ENCODE measurements at regions not wholly inside any gene's neighbourhood (a gene's known extent, or its start where the extent isn't known, plus 50 kb on each side); places are given as distances from the start of the nearest gene placed in this dataset.
"Not testable (repeated sequence)": the region's sequence is repeated elsewhere in the genome, so short reads cannot be mapped to it uniquely, and the experiment has no call there.

- no peak for DNase-seq
Observed at GRCh38 chr7:91717681-91718470, 162.6 kb downstream of the MTERF1 start.

- no peak for DNase-seq
Observed at GRCh38 chr7:91719008-91719407, 161.5 kb downstream of the MTERF1 start.

DNA sequence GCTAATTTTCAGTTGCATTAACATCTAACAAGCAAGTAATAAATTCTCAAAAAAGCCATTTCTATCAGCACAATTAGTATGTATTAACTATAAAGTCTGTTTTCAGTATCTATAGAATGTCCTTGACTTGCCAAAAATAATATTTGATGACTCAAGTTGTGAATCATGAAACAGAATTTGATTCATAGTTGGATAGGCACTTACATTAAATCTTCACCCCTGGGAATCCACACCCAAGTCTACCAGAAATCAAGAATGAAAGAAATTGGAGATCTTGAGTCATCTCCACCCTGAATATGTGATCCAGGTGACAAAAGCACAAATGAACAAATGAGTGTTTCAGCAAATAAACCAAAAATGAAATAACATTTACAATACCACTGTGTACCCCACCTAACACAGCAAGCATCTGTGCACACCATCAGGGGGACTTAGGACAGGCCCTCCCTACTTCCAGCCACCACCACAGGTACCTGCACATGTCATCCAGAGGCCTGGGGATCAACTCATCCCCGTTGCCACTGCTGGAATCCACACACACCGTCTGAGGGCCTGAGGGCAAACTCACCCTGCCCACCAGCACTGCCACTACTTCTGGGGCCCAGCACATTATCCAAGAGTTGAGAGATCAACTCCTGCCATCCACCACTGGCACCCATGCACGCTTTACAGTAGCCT is 160.1 kb downstream of the MTERF1 start:
- DNase-seq, result no peak

DNA sequence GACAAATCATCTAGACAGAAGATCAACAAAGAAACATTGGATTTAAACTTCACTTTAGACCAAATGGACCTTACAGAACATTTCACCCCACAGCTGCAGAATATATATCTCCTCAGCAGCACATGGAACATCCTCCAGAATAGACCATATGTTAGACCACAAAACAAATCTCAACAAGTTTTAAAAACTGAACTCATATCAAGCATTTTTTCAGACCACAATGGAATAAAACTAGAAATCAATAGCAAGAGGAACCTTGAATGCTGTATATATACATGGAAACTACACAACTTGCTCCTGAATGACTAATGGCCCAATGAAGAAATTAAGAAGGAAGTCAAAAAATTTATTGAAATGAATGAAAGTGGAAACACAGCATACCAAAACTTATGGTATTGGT is 157.7 kb downstream of the MTERF1 start:
- DNase-seq, result no peak

GRCh38 chr7:91729046-91729445 is 151.5 kb downstream of the MTERF1 start:
- DNase-seq, result not testable (repeated sequence)

DNA sequence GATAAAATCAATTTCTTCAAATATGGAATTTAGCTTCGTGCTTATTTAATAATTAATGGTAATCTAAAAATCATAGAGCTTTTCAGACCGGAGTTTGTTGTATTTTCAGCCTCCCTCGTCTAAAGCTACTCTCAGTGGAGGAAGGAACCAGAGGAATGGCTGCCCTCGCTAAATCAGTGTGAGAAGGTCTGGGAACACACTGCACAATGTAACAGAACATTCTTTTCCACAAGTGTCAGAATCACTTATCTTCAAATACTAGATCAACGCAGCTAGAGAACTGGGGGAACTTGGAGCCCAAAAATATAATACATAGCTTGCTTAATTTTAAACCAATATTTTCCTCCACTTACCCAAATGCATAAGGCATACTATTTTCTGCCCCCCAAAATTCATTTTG is 148.5 kb downstream of the MTERF1 start:
- no peak for DNase-seq

GRCh38 chr7:91749418-91749817 is 131.1 kb downstream of the MTERF1 start:
- no peak for DNase-seq

GRCh38 chr7:91750091-91750490 is 130.4 kb downstream of the MTERF1 start:
- no peak for DNase-seq

GRCh38 chr7:91752102-91752501 is 128.4 kb downstream of the MTERF1 start:
- DNase-seq, result no peak

DNA sequence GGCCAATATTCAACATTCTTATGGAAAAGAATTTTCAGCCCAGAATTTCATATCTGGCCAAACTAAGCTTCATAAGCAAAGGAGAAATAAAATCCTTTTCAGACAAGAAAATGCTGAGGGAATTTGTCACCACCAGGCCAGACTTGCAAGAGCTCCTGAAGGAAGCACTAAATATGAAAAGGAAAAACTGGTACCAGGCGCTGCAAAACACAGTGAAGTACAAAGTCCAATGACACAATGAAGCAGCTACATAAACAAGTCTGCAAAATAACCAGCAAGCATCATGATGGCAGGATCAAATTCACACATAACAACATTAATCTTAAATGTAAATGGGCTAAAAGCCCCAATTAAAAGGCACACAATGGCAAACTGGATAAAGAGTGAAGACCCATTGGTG is 126.2 kb downstream of the MTERF1 start:
- DNase-seq, result not testable (repeated sequence)

- DNase-seq, result peak; percentile 10 to 21
Observed at GRCh38 chr7:91755121-91755520, 125.4 kb downstream of the MTERF1 start.

- no peak for DNase-seq
Observed at GRCh38 chr7:91759205-91759863, 121.2 kb downstream of the MTERF1 start.

- DNase-seq, result no peak
Observed at GRCh38 chr7:91767820-91768219, 112.7 kb downstream of the MTERF1 start.

- no peak for DNase-seq
Observed at GRCh38 chr7:91771394-91771793, 109.1 kb downstream of the MTERF1 start.

GRCh38 chr7:91771921-91772815 is 108.3 kb downstream of the MTERF1 start:
- DNase-seq, result no peak

DNA sequence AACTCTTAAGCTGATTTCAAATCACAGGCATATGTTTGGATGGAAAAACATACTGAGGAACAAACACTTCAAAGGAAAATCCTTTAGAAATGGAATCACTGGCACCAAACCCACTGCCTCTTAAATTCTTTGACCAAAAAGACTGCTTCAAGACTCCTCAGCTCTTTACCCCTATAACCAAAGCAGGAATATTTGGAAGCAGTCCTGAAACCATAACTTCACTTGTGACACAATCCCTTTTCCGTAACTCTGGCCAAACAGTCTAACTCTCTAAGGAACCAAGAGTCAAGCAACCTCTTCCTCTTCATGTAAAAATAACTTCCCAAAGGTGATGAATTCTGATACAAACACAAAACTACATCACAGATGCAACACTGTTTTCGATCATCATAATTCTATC is 104.3 kb downstream of the MTERF1 start:
- DNase-seq, result no peak

DNA sequence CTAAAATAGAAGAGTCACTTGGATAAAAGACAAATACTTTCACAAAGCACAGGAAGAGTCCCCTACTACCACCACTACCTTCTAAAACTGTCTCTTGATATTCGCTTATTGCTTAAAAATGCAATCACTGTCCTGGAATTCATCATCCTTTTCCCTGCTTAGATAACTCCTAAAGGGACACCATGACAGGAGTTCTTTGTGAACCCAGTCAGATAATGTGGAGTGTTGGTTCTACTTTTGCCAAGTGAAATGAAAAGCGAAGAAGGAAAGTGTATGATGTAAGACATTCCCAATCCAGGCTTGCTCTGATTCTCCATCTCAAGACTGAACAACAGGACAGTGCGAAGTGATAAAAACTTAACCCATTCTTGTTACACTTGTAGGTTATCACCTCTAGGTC is 103.0 kb downstream of the MTERF1 start:
- DNase-seq, result no peak

GRCh38 chr7:91778416-91778815 is 102.1 kb downstream of the MTERF1 start:
- DNase-seq, result no peak

GRCh38 chr7:91780521-91780920 is 100.0 kb downstream of the MTERF1 start:
- no peak for DNase-seq

DNA sequence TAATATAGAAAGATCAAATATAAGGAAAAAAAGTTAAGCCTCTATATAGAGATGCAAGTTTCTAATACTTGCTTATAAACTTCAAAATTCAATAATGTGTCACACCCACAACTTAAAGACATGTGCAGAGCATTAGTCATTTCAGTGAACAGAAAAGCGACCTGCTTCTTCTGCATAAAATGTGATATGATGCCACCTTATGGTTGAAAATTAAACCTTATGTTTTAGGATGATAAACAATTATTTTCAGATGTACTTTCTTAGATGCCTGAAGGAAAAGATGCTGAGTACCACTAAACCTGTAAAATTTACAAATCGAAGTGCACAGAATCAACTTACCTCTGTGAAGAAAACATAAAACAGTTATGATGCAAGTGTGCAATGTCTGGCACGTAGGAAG is 96.0 kb downstream of the MTERF1 start:
- peak; percentile 6 to 7 for DNase-seq

DNA sequence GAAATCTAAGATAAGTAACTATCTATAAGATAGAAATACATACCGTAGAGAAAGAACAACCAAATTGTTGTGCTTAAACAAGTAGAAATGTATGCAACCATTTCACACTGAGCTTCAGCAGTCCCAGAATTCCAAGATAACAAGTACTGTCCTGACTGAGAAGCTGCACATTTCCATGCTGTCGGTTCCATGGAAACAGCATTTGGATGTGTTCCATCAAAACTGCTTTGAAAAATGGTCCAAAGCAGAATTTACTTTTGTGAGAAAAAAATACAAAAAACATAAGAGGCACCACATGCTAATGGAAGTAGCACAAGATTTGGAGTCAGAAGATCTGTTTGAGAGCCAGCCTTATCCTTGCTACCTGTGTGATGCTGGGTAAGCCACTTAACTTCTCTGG is 92.6 kb downstream of the MTERF1 start:
- no peak for DNase-seq

DNA sequence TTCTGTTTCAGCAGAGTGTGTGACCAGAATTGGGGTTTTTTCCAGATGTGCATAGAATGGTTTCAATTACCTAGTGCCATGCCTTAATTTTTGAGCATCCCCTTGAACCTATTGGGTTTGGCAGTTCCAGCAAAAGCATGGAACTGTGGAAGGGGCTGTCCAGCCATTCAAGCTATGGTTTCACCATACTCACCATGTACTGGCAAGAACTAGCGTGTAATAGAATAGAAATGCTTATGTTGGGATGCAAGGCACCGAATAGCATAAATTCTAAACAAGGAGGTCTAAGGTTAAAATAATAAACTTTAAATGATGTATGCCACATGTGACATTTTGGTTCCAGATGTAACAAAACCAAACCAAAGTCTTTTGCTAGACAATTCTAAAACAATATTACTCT is 91.4 kb downstream of the MTERF1 start:
- no peak for DNase-seq

DNA sequence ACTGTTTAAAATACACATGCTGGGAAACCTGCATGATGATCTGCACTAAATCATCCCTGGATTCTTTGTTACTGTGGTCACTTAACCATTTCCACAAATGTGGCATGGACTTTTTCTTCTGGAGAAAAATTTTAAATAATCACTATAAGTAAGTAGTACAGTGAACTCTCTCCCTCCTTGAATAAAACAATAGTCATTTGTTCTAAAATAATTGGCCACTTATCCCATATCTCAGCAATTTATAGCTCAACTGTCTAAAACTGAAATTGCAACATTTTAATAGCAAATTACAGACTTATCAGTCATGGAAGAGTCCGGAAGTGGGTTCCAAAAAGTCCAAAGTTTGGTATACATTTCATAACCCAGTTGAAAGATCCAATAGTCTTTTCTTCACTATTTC is 90.9 kb downstream of the MTERF1 start:
- no peak for DNase-seq

All from AML-193 (cell line).